Kidney glomerular epithelial cell (primary cell): ENCODE measurements at regions not wholly inside any gene's neighbourhood (a gene's known extent, or its start where the extent isn't known, plus 50 kb on each side); places are given as distances from the start of the nearest gene placed in this dataset.

Experiments used
- DNase-seq: peaks from one replicate; lab custom pipeline; 2025; lab: John Stamatoyannopoulos, UW

DNA sequence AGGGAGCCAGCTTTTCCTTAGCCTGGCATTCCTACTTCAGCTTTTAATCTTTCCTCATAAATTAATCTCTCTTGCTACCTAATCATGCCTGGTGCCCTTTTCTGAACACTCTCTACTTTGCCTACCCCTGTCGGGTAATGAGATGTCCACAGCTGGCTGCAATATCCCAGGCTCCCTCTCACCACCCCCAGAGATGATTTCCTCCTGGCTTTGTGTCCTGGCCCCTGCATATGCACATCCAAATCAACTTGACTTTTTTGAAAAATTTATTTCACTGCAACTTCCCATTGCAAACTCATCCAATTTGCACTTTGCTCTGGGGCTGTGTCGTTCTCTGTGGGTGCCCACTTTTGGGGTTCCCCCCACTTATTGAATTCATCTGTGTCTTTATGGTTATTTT is 218.1 kb upstream of the SKOR2 start:
- DNase-seq = no peak

DNA sequence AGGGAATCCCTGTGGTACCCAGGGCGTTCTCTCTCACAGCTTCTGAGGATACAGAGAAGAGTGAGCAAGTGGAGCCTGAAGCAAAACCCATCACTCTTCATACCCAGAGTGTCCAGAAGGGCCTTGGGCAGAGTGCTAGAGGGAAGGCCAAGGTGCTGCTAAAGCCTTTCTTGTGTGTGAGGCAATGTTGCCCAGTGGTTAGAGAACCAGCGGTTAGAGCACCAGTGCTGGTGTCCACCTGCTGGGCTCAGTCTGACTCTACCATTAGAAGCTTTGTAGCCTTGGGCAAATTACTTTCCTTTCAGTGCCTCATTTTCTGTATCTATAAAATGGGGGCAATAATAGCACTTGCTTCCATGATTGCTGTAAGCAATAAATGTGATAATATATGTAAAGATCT is 210.5 kb upstream of the SKOR2 start:
- DNase-seq = no peak

DNA sequence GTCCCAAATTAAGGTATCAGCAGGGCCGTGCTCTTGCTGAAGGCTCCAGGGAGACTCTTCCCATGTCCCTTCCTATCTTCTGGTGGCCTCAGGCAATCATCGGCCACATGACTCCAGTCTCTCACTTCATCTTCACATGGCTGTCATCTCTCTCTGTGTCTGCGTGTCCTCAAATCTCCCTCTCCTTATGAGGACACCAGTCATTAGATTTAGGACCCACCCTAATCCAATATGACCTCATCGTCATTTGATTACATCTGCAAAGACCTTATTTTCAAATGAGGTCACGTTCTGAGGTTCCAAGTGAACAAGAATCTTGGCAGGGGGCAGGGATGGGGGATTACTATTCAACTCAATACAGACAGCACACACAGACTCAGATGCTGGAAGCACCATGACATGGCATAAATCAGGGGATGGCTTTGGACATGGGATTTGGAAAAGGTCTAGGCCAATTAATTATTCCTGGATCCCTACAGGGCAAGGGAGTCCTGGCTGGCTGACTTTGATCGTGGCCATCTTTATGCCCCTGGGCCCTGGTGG is 210.0 kb upstream of the SKOR2 start:
- no peak for DNase-seq

DNA sequence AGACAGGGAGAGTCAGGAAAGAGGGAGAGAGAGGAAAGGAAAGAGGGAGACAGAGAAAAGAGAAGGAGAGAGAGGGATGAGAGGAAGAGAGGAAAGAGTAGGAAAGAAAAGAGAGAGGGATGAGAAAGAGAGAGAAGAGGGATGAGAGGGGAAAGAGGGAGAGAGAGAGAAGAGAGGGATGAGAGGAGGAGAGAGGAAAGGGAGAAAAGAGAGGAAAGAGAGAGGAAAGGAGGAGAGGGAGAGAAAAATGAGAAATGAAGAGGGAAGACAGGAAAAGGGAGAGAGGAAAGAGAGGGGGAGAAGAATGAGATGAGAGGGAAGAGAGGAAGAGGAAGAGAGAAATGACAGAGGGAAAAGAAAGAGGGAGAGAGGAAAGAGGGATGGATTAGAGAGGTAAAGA is 207.0 kb upstream of the SKOR2 start:
- no peak for DNase-seq

DNA sequence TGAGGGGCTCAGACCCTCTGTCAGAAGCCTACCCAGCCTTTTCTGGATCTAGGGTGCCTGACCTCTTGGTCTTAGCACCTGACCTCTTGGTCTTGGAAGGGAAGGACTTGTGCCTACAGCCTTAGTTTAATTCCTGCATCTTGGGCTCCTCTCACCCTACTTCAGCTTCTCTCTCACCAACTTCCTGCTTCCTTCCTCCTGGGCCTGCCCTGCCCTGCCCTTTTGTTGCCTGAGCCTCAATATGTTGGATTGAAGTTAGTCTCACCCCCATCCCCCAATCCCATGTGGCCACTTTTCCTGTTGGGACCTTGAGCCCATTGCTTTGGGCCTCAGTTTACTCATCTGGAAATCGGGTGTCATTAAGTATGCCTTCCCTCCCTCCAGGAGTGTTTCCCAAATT is 206.2 kb upstream of the SKOR2 start:
- no peak for DNase-seq

DNA sequence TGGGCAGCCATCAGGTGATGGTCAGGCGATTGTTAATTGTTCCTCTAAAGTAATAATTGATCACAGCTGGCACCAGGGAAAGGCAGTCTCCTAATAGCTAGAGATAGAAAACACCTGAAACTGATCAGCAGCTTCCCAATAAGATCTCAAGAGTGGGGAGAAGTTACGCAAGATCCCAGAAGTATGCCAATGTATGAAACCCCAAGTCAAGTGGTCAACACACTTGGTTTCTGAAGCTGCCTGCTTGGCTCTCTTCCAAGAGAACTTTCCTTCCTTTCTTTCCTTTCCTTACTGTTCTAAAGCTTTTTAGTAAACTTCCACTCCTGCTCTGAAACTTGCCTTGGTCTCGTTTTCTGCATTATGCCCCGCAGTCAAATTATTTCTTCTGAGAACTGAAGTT is 201.6 kb upstream of the SKOR2 start:
- no peak for DNase-seq

DNA sequence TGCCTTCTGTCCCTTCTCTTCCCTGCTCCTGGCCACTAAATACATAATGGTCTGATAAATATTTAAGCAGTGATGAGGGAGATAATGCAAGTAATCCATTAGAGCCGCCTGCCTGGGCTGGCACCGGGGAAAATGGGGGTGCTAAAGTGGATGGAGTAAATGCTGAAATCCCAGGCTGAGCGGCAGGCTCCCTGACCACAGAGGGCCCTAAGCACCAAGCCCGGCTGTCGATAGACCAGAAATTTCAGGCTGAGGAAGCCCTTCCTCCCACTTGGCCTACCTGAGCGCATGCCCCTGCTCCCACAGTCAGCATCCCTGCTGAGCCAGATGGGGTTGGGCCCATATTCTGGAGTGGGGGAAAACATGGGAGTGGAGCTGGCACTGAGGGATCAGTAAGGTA is 197.5 kb upstream of the SKOR2 start:
- DNase-seq = no peak

DNA sequence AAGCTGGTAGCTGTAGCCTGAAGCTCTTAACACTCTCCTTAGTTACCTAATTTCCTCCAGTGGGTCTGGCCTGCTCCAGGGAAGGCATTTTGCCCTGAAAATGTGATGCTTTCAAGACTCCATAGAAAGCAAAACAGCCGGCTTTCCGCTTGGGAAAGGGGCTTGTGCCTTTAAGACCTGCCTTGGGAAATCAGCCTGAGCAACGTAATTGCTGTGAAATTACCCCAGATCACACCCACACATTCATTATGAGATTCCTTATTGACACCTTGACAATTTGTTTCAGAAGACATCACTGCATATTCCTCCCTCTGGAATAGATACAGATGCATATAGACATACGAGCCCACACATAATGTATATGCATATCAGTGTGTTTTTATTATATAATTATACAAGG is 190.5 kb upstream of the SKOR2 start:
- DNase-seq = no peak

DNA sequence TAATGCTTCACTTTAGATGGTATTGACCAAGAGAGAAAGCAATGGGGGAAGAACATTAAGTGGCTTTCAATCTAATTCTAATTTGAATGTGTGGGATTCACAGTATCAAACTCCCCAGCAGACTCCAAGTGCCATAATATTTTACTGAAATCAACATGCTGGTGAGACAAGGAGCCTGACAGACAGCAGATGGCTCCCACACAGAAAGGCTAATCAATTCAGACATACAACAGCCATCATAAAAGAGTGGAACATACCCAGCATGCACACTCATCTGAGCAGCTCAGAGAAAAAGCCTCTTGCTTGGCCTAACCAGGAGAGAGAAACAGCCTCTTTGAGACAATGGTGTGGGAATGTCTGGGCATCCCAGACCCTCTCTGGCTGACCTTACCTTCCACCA is 186.5 kb upstream of the SKOR2 start:
- no peak for DNase-seq

DNA sequence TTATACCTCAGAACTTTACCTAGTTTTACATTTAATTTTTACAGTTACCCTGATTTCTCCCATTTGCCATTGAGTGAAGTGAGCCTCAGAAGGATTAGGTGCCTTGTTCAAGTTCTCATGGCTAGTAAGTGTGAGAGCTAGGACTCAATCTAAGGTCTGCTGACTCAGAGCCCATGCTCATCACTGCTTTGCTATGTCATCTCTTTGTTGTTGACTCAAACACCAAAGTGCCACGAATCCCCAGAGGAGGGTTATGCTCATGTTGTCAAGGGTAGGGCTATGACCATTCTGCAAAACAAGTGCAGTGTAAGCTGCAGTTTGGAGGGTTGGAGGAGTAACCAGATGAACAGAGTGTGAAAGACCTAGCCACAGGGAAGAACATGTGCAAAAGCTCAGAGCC is 185.4 kb upstream of the SKOR2 start:
- no peak for DNase-seq

DNA sequence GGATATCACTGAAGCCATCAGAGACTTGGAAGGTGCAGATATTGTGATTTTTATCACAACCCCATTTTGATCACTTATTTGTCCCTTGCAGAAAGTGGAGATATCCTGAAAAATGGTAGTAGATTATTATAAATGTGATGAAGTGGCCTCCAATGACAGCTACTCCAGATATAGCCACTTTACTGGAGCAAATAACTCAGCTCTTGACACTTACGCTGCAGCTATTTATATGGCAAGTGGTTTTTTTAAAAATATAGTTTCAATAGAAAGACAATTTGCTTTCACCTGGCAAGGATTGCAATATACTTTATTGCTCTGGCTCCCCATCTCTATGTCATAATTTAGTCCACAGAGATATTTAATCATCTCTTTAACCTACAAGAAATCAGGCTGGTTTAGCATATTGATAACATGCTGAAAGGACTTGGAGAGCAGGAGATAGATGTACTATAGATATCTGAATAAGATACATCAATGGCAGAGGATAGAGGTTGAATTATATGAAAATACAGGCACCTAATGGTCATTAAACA is 182.8 kb upstream of the SKOR2 start:
- DNase-seq = no peak

DNA sequence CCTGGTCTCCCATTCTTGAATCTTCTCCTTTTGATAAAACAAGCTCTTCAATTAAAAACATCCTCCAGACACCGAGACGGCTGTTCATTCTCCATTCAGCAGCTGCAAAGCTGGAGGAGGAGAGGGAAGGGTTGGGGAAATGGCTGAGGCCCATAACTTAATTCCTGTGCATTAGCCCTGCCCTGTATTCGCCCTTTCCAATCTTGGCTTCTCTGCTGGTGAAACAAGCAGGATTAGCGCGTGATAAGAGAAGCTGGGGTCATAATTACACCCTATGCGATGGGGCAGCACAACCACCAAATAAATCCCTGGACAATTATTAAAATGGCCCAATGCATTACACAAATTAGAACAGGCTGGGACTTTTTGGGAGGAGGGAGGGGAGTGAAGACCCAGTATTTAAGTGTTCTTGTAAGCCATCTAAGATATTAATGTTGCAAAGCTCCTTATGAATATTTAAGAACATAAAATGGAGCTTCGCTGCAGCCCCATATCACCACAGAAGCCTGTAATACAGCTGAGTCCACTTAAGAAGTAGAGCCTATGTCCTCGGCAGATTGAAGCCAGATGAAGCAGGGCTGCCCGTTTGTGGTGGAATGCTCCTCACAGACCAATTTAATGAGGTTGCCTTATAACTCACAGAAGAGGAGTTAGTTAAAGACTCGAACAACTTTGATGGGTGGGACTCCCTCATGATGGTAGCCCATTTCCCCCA is 176.6 kb upstream of the SKOR2 start:
- no peak for DNase-seq

DNA sequence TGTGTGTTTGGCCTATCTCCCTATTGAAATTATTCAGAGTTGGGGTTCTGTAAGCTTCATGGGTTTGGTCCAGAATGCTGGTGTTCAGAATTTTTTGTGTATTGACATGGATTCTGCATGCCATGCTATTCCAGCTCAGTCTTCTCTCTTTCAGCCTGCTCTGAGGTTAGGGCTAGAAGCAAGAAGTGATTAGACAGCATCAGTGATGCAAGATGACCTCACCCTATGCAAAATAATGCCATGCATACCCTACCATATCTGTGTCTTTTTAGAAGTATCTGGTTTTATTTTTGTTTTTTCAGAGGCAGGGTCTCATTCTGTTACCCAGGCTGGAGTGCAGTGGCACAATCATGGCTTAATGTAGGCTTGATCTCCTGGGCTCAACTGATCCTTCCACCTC is 175.6 kb upstream of the SKOR2 start:
- DNase-seq = no peak

DNA sequence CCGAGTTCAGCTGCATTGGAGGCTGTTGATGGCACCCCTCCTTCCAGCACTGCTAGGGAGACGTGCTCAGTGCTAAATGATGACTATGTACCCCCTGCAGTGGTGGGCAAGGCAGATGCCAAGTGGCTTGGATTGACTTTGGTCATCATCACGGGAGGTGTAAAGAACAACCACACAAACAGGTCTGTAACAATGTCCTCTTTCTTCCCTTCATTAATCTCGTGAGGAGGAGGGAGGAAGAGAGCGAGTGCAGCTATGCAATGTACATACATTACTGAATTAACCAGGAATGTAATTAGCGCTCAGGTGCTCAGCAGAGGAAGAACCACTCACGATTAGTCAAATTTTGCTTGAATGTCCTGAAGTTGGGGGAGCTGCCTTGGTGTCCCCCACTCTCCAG is 173.9 kb upstream of the SKOR2 start:
- DNase-seq = no peak

DNA sequence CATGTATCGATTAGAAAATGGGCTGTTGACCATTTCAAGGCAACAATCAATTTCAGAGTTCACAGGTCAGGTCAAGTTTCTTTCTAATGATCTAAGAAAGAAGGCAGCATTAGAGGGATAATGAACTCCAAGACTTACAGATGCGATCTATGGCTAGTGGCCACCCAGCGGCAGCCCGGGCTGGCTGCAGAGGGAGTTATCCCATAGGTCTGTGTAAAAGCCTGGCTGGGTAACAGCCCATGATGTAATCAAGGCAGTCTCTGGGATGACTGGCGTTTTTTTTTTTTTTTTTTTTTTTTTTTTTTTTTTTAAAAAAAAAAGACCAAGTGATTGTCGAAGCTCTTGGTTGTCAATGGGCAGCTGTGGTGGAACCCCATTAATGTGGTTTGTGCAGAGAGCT is 171.1 kb upstream of the SKOR2 start:
- no peak for DNase-seq

DNA sequence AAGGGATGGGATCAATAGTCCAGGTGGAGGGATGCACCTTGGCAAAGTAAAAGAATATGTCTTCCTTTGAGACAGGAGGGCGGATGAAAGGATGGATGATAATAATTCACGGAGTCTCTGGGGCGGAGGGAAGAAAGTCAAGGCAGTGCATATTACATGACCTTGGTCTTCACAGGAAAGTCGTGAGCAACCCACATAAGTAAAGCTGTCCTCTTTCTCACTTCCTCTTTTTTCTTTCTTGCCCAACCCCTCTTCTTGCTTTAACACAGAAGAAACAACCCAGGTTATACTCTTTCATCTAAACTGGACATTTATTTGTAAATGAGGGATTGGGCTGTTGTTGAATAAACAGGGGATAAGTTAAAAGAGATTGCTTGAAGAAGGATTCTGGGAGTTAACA is 168.7 kb upstream of the SKOR2 start:
- DNase-seq = no peak

DNA sequence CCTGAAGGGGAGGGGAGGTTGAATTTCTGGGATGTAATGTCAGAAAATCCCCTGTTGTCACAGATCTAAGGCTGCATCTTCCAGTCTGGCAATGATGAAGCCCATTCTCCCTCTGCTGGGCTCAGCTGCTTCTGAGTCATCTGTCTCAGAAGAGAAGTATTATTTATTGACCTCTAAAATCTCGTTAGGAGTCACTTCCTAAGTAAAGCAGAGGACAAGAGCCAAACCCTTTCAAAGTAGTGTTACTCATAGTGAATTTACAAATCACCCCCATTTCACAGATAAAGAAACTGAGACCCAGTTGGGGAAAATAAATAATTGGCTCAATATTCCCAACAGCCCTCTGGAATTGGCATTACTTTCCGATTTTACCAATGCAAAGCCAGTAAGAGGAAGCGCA is 167.3 kb upstream of the SKOR2 start:
- DNase-seq = peak; percentile 2

DNA sequence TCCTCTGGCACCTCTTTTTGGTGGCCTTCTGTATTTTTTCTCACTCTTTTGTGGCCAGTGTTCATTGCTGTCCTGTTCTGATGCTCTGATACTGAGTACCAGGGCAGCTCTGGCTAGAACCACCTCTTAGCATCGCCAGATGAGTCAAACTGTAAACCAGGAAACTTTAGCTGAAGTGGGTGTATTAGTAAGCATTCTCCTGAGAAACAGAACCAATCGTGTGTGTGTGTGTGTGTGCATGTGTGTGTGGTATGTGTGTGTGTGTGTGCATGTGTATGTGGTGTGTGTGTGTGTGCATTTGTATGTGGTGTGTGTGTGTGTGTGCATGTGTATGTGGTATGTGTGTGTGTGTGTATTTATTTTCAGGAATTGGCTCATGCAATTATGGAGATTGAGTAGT is 166.3 kb upstream of the SKOR2 start:
- no peak for DNase-seq

DNA sequence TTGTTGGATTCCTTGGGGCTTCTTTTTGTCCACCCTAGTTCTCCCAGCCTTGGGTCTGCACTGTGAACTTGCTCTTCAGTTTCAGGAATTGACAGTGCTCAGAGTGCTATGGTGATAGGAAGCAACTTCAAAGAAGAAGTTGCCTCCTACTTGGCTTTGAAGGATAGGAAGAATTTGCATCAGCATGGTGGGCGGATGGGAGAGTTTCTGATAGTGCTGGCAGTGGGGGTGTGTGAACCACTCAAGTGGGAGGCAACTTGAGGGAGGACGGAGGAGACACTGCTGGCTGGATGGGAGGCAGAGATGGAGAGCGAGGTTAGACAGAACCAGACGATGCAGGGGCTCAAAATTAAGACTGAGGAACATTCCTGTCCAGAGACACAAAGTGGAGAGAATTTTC is 164.4 kb upstream of the SKOR2 start:
- no peak for DNase-seq

DNA sequence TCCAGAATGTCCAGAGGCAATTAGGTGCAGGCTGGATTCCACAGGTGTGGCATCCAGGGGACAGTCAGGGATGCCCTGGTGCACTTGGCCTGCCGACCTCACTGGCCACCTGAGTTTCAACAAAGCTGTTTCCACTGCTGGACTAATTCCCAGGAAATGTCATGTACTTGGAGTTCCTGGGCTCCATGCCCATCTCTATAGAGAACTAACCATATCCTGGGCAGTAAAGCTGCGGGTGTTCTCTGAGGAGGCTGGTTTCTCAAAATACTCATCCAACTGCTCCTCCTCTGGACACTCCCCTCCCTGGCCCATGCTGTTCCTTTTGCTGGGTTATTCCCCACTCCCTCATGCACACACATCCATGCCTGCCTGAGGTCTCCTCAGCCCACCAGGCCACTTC is 161.9 kb upstream of the SKOR2 start:
- DNase-seq = no peak

DNA sequence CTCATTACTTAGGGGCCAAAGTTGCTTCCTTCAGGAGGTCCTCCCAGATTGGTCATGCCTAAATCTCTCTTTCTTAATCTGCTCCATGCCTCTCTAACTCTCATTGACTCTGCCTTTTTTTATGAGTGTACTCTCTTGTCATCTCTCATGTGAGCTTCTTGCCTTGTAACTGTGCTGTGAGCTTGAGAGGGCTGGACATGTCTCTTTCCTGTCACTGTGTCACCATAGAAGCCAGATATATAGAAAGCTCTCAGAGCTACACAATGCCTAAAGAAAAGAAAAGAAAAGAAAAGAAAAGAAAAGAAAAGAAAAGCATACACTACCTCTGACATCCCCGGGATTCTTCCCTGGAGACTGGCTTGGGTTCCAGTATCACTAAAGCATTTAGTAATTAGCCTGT is 161.5 kb upstream of the SKOR2 start:
- no peak for DNase-seq

DNA sequence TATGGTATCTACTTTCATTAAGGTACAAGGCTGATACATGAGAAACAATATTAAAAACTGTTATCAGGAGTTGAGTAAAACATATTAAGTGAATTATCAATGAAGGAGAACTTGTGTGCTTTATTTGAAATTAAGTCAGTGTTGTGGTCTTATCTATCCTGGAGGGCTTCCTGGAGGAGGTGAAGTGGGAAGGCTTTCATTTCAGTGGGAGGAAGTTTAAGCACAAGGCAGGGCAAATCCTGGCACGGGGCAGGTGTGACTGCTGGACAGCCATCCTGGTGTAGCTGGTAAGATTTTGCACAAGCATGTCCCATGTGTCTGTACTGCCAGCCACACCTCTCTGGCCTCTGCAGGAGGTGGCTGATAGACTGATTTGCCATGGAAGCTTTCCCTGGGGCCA is 159.7 kb upstream of the SKOR2 start:
- no peak for DNase-seq

DNA sequence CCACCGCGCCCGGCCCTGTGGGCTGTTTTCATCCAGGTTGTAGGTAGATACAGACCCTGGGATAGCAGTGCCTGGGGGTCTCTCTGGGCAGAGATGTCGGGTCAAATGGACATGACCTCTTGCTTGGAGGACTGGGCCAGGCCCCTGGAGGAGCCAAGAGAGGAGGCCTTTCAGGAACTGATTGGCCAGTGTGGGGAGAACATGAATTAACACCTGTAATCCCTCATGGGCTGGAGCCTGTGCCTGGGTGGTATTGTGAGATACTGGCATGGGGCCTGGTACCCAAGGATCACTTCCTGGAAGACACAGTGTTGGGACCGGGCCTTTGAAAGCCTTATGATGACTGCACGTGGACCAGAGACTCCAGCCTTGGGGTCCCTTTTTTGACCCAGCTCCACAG is 158.7 kb upstream of the SKOR2 start:
- no peak for DNase-seq

DNA sequence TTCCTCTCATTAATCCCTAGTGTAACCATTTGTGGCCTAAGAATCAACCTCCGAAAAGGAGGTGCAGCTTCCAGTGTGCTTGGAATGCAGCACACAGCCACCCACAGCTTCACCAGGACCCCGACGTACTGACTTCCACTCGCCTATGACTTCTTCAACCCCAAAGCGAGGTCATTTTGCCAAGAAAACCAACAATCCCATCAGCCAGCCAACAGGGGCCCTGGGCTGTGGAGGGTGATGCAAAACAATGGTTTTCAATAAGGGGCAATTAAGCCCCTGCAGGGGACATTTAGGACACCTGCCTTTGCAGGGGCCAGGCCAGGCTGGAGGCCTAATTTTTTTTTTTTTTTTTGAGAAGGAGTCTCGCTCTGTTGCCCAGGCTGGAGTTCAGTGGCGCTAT is 158.1 kb upstream of the SKOR2 start:
- no peak for DNase-seq
